Effector memory CD8-positive, alpha-beta T cell (primary cell): ENCODE measurements at regions not wholly inside any gene's neighbourhood (a gene's known extent, or its start where the extent isn't known, plus 50 kb on each side); places are given as distances from the start of the nearest gene placed in this dataset.

ENCODE experiments used
- ATAC-seq: fragments of 150-1000 bp; cut with Tn5 transposase; replicated peaks from 2 replicates; pipeline ENCODE4 v1.10.0; 2021; ENCODE audit warnings: mild to moderate bottlenecking, moderate library complexity
- DNase-seq, 3 experiments: peaks; one replicate each; pipeline ENCODE4 v3.0.0; 2021
- H3K27ac Mint-ChIP-seq, 2 donors: one replicate each; pipeline ENCODE4 v1.8.0; 2022; ENCODE audit warnings: mild to moderate bottlenecking in 2 of 2, mixed read lengths in 2 of 2, moderate library complexity in 2 of 2
- H3K27me3 Mint-ChIP-seq, 2 donors: one replicate each; pipeline ENCODE4 v1.8.0; 2022; ENCODE audit warnings: mixed read lengths in 2 of 2
- H3K36me3 Mint-ChIP-seq: one replicate; pipeline ENCODE4 v1.8.0; 2022; ENCODE audit warnings: mild to moderate bottlenecking, moderate library complexity, mixed read lengths; ENCODE audit not compliant: insufficient read depth
- H3K4me1 Mint-ChIP-seq, 2 donors: one replicate each; pipeline ENCODE4 v1.8.0; 2022; ENCODE audit warnings: low read depth in 2 of 2, mixed read lengths in 2 of 2
- H3K4me3 Mint-ChIP-seq, 2 donors: one replicate each; pipeline ENCODE4 v1.8.0; 2022; ENCODE audit warnings: mild to moderate bottlenecking in 2 of 2, mixed read lengths in 2 of 2, moderate library complexity in 2 of 2
- H3K9me3 Mint-ChIP-seq, 2 donors: one replicate each; pipeline ENCODE4 v1.8.0; 2022; ENCODE audit warnings: mixed read lengths in 2 of 2

- Mint-ChIP-seq H3K4me1 (no peaks in the 10 kb centered on the region), H3K4me3 (no peak overlapping the region), H3K27ac (no peak overlapping the region), H3K36me3 (no peaks in the 10 kb centered on the region), H3K27me3 (peaks cover 36 to 37% of the 10 kb centered on the region in 2 donors), H3K9me3 (no peaks in the 10 kb centered on the region)
- ATAC-seq (no peak), DNase-seq (no peak)
Measured at GRCh38 chr10:4661511-4662255, 164.3 kb upstream of the AKR1E2 start.

DNA sequence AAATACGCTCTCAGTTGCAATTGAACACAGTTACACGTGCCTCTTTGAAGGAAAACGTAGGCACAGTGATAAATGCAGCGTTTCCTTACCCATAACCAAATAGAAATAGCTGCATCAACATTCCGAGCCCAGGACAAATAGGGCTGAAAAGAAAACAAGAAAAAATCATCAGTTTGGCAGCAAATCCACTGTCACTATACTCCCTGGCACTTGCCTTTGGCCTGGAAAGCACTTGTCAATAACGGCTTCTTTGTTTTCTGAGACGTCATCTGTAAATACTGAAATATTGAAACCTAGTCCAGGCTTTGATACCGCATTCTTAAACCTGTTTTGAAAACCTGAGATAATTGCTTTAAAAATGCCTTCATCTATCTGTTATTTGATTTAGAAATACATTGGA lies 167.2 kb upstream of the AKR1E2 start:
- Mint-ChIP-seq H3K4me3 (no peak overlapping the region), H3K4me1 (no peaks in the 10 kb centered on the region), H3K27me3 (peaks cover 36 to 37% of the 10 kb centered on the region in 2 donors), H3K27ac (no peak overlapping the region), H3K36me3 (no peaks in the 10 kb centered on the region), H3K9me3 (no peaks in the 10 kb centered on the region)
- ATAC-seq = no peak
- no peak for DNase-seq

GRCh38 chr10:4656576-4657194 lies 169.3 kb upstream of the AKR1E2 start:
- H3K9me3 Mint-ChIP-seq = no peaks in the 10 kb centered on the region
- no peak overlapping the region for H3K27ac Mint-ChIP-seq
- peaks cover 5 to 8% of the 10 kb centered on the region in 2 donors for H3K4me1 Mint-ChIP-seq
- no peak overlapping the region for H3K4me3 Mint-ChIP-seq
- H3K36me3 Mint-ChIP-seq = no peaks in the 10 kb centered on the region
- peak; percentile 41 to 46 (median 45) for DNase-seq
- peaks cover 25 to 26% of the 10 kb centered on the region in 2 donors for H3K27me3 Mint-ChIP-seq
- peak; percentile 51 for ATAC-seq

DNA sequence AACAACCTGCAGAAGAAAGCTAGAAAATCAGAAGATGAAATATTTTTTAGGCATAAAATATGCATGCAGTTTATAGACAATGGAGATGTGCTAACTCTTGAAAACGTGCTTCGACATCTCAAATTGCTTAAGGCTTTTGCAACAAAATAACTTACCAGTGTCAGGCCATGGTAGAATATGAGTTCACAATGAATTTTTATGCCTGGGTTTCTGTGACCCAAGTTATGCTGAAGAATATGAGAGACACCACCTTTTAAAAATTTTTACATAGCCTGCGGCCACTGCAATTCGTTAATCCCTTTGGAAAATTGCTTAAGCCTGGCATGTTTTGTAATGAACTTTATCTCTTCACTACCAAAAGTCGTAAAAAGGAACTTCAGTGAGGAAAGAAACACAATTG lies 170.1 kb upstream of the AKR1E2 start:
- H3K27me3 Mint-ChIP-seq = peaks cover 17 to 18% of the 10 kb centered on the region in 2 donors
- peaks cover 5 to 9% of the 10 kb centered on the region in 2 donors for H3K4me1 Mint-ChIP-seq
- no peak overlapping the region for H3K4me3 Mint-ChIP-seq
- ATAC-seq = no peak
- DNase-seq = no peak
- H3K36me3 Mint-ChIP-seq = no peaks in the 10 kb centered on the region
- no peak overlapping the region for H3K27ac Mint-ChIP-seq
- H3K9me3 Mint-ChIP-seq = no peaks in the 10 kb centered on the region

- Mint-ChIP-seq H3K4me3 (no peak overlapping the region), H3K9me3 (no peaks in the 10 kb centered on the region), H3K27me3 (peaks cover 13% of the 10 kb centered on the region in 2 donors), H3K36me3 (no peaks in the 10 kb centered on the region), H3K4me1 (peaks cover 5 to 9% of the 10 kb centered on the region in 2 donors), H3K27ac (no peak overlapping the region)
- ATAC-seq (no peak), DNase-seq (no peak)
Measured at GRCh38 chr10:4655406-4655805, 170.6 kb upstream of the AKR1E2 start.

GRCh38 chr10:4654496-4654895 lies 171.5 kb upstream of the AKR1E2 start:
- Mint-ChIP-seq H3K36me3 (no peaks in the 10 kb centered on the region), H3K4me3 (no peak overlapping the region), H3K27me3 (peaks cover 3 to 5% of the 10 kb centered on the region in 2 donors), H3K9me3 (no peaks in the 10 kb centered on the region), H3K4me1 (peaks cover 5 to 9% of the 10 kb centered on the region in 2 donors), H3K27ac (no peak overlapping the region)
- ATAC-seq (no peak), DNase-seq (no peak)

GRCh38 chr10:4653160-4653559 lies 172.8 kb upstream of the AKR1E2 start:
- DNase-seq (no peak), ATAC-seq (no peak)
- no peaks in the 10 kb centered on the region for H3K27me3 Mint-ChIP-seq
- H3K4me1 Mint-ChIP-seq = peaks cover 5 to 9% of the 10 kb centered on the region in 2 donors
- H3K36me3 Mint-ChIP-seq = no peaks in the 10 kb centered on the region
- no peaks in the 10 kb centered on the region for H3K9me3 Mint-ChIP-seq
- H3K4me3 Mint-ChIP-seq = no peak overlapping the region
- no peak overlapping the region for H3K27ac Mint-ChIP-seq

- no peak for ATAC-seq
- no peaks in the 10 kb centered on the region for H3K27me3 Mint-ChIP-seq
- H3K4me3 Mint-ChIP-seq = peak overlapping the region in 1 of 2 donors; percentile 31
- no peaks in the 10 kb centered on the region for H3K9me3 Mint-ChIP-seq
- peak overlapping the region in 1 of 2 donors; percentile 10 for H3K27ac Mint-ChIP-seq
- no peak for DNase-seq
- peaks cover 5 to 9% of the 10 kb centered on the region in 2 donors for H3K4me1 Mint-ChIP-seq
- H3K36me3 Mint-ChIP-seq = no peaks in the 10 kb centered on the region
Measured at GRCh38 chr10:4652111-4653010, 173.6 kb upstream of the AKR1E2 start.

GRCh38 chr10:4651404-4652037 lies 174.5 kb upstream of the AKR1E2 start:
- Mint-ChIP-seq H3K27ac (peak overlapping the region; percentile 10 to 29), H3K4me1 (peaks cover 5 to 9% of the 10 kb centered on the region in 2 donors), H3K27me3 (peaks cover 0 to 4% of the 10 kb centered on the region in 2 donors), H3K36me3 (no peaks in the 10 kb centered on the region), H3K9me3 (no peaks in the 10 kb centered on the region), H3K4me3 (peak overlapping the region in 1 of 2 donors; percentile 31)
- ATAC-seq (no peak), DNase-seq (no peak)

- Mint-ChIP-seq H3K4me1 (peaks cover 5 to 9% of the 10 kb centered on the region in 2 donors), H3K27ac (no peak overlapping the region), H3K9me3 (no peaks in the 10 kb centered on the region), H3K4me3 (no peak overlapping the region), H3K27me3 (peaks cover 0 to 5% of the 10 kb centered on the region in 2 donors), H3K36me3 (no peaks in the 10 kb centered on the region)
- no peak for ATAC-seq
- DNase-seq = no peak
Measured at GRCh38 chr10:4650582-4650981, 175.4 kb upstream of the AKR1E2 start.

DNA sequence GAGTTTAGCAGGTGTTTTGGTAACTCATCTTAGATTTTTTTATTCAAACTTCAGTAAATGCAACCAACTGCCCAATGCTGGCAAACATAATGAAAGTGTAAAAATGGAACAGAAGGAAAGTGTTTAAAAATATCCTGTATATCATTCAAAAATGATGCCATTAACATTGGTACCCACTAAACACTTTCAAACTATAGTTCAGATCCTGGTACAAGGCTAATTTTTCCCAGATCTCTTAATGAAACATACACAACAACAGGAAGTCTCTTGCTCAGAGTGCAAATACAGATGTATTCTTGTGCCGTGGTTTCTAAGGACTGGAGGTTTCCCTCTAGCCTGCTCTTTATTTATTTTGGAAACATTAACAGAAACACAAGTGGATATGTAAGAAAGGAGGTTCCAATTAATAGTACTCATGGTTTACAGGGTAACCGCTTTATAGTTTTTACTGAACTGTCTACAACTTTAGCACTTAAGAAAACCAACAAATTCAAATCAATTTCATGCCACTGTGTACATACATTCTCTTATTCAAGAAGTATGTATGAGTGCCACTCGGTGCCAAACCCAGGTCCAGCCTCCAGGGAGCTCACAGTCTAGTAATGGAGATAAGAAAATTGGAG lies 176.0 kb upstream of the AKR1E2 start:
- H3K4me1 Mint-ChIP-seq = peaks cover 5 to 9% of the 10 kb centered on the region in 2 donors
- no peak overlapping the region for H3K27ac Mint-ChIP-seq
- DNase-seq (no peak), ATAC-seq (no peak)
- no peaks in the 10 kb centered on the region for H3K9me3 Mint-ChIP-seq
- H3K27me3 Mint-ChIP-seq = peaks cover 0 to 5% of the 10 kb centered on the region in 2 donors
- H3K36me3 Mint-ChIP-seq = no peaks in the 10 kb centered on the region
- H3K4me3 Mint-ChIP-seq = no peak overlapping the region

- ATAC-seq (no peak), DNase-seq (no peak)
- Mint-ChIP-seq H3K27me3 (peaks cover 0 to 5% of the 10 kb centered on the region in 2 donors), H3K4me1 (peaks cover 5 to 9% of the 10 kb centered on the region in 2 donors), H3K4me3 (no peak overlapping the region), H3K36me3 (no peaks in the 10 kb centered on the region), H3K9me3 (no peaks in the 10 kb centered on the region), H3K27ac (no peak overlapping the region)
Measured at GRCh38 chr10:4649471-4649870, 176.5 kb upstream of the AKR1E2 start.

DNA sequence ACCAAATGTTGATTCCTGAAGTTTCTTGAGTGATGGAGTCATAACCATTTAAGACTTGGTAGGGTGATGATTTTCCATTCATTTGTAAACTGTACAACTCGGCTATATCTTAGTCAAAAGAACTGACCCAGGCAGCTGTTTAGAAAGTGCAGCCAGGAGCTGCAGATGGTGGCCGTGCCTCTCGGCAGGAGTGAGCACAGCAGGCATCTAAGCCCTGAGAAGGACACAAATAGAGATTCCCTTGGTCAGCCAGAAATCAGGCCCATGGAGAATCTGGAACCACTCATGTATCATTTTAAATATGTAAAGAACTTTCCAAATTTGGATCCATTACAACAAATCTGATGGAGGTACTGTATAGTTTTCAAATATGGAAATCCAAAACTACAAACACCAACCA lies 177.0 kb upstream of the AKR1E2 start:
- Mint-ChIP-seq H3K36me3 (no peaks in the 10 kb centered on the region), H3K4me3 (no peak overlapping the region), H3K9me3 (no peaks in the 10 kb centered on the region), H3K4me1 (peaks cover 5 to 9% of the 10 kb centered on the region in 2 donors), H3K27me3 (peaks cover 0 to 5% of the 10 kb centered on the region in 2 donors), H3K27ac (no peak overlapping the region)
- no peak for DNase-seq
- ATAC-seq = no peak
